HepG2 (cell line): ENCODE measurements at regions not wholly inside any gene's neighbourhood (a gene's known extent, or its start where the extent isn't known, plus 50 kb on each side); places are given as distances from the start of the nearest gene placed in this dataset.

Experiments used
- ATAC-seq: fragments of 200-7000 bp; cut with Tn5 transposase; 3 replicates; pipeline ENCODE4 v1.9.1; 2020; ENCODE audit warnings: mild to moderate bottlenecking, moderate library complexity
- BruUV-seq: library from RNA; stranded (reverse); fragments of 400-500 nt; replicated peaks from 2 replicates; lab custom pipeline; 2021; lab: Mats Ljungman, UMichigan
- CTCF ChIA-PET: fragments of 300-600 bp; formaldehyde crosslinking; extraction: SDS; loops from one replicate; lab custom pipeline; 2021; ENCODE audit warnings: low total read pairs, inconsistent platforms, low intra/inter-chr PET ratio; lab: Yijun Ruan, JAX
- POLR2A ChIA-PET: fragments of 350-600 bp; sonication (Branson Sonifier 250); formaldehyde crosslinking; loops from one replicate; lab custom pipeline; 2020; ENCODE audit warnings: antibody characterized with exemption, inconsistent platforms; lab: Yijun Ruan, JAX
- DNase-seq: peaks from one replicate; pipeline ENCODE4 v3.0.0-alpha.2; 2015; ENCODE audit warnings: low spot score
- FAIRE-seq: peaks from 3 replicates; lab custom pipeline; 2011; peaks lifted over from hg19 to GRCh38; lab: Jason Lieb, UNC
- H2AFZ ChIP-seq: one replicate; pipeline ENCODE4 v1.6.1; 2011; ENCODE audit warnings: low read length, inconsistent platforms
- H3K27ac ChIP-seq: fragments of 300-600 bp; 3 replicates; pipeline ENCODE4 v1.8.0; 2011; ENCODE audit warnings: mixed run types, mild to moderate bottlenecking, mixed read lengths, low read length, inconsistent platforms; ENCODE audit not compliant: insufficient read depth; ENCODE audit errors: extremely low read length
- H3K27me3 ChIP-seq, 2 experiments: fragments of 200-600 bp in 1 of 2; 2 replicates in 1 of 2; 3 replicates in 1 of 2; pipeline versions ENCODE4 v1.6.0 to v1.8.0; 2011; ENCODE audit warnings: low read length in 2 of 2, mild to moderate bottlenecking in 2 of 2, moderate library complexity in 2 of 2, inconsistent platforms in 1 of 2; ENCODE audit not compliant: insufficient read depth in 2 of 2, control insufficient read depth in 1 of 2
- H3K36me3 ChIP-seq, 2 experiments: fragments of 200-600 bp in 1 of 2; replicated peaks in 1 of 2; 2 replicates in 1 of 2; 3 replicates in 1 of 2; pipeline versions ENCODE4 v1.5.1 to v1.8.0; 2011; ENCODE audit warnings: low read length in 2 of 2, inconsistent platforms in 1 of 2; ENCODE audit not compliant: insufficient read depth in 2 of 2, control insufficient read depth in 1 of 2
- H3K4me1 ChIP-seq: 2 replicates; pipeline ENCODE4 v1.5.1; 2012; ENCODE audit warnings: low read length, inconsistent platforms; ENCODE audit not compliant: insufficient read depth
- H3K4me2 ChIP-seq: 2 replicates; pipeline ENCODE4 v1.6.0; 2011; ENCODE audit warnings: low read depth, low read length, inconsistent platforms
- H3K4me3 ChIP-seq, 3 experiments: fragments of 200-600 bp in 1 of 3; sonication (generic), shearing (Covaris generic) in 1 of 3; replicated peaks in 1 of 3; 2 replicates each; pipeline ENCODE4 v1.5.1; 2011 to 2016; ENCODE audit warnings: low read length in 3 of 3, inconsistent platforms in 2 of 3, low read depth in 2 of 3, mild to moderate bottlenecking in 2 of 3, control low read depth in 1 of 3, mixed read lengths in 1 of 3; ENCODE audit not compliant: insufficient read depth in 1 of 3
- H3K79me2 ChIP-seq: one replicate; pipeline ENCODE4 v1.6.1; 2011; ENCODE audit warnings: low read length, inconsistent platforms; ENCODE audit not compliant: insufficient read depth
- H3K9ac ChIP-seq: 2 replicates; pipeline ENCODE4 v1.6.0; 2011; ENCODE audit warnings: mild to moderate bottlenecking, low read depth, low read length, inconsistent platforms; ENCODE audit not compliant: insufficient read depth
- H3K9me3 ChIP-seq: 2 replicates; pipeline ENCODE4 v1.5.1; 2012; ENCODE audit warnings: mild to moderate bottlenecking, low read length
- H4K20me1 ChIP-seq: 2 replicates; pipeline ENCODE4 v1.6.0; 2011; ENCODE audit warnings: inconsistent platforms, mild to moderate bottlenecking, low read length, moderate library complexity; ENCODE audit not compliant: insufficient read depth
- ATF1 ChIP-seq: IDR thresholded peaks from 2 replicates; pipeline ENCODE4 v1.6.1; 2016; ENCODE audit warnings: mild to moderate bottlenecking, control low read depth
- CREB1 ChIP-seq, 2 experiments: fragments of 450-650 bp in 1 of 2; IDR thresholded peaks; 2 replicates each; pipeline ENCODE4 v1.6.1; 2016 to 2017; ENCODE audit warnings: control low read depth in 1 of 2, mild to moderate bottlenecking in 1 of 2, missing compliant biosample characterization in 1 of 2, missing genetic modification characterization in 1 of 2
- FOSL1 ChIP-seq: sonication (generic); formaldehyde crosslinking; IDR thresholded peaks from 2 replicates; pipeline ENCODE4 v1.9.0; 2021; ENCODE audit warnings: missing genetic modification reagents, borderline replicate concordance
- HDAC1 ChIP-seq: sonication (generic); formaldehyde crosslinking; IDR thresholded peaks from 2 replicates; pipeline ENCODE4 v1.5.1; 2020; ENCODE audit warnings: mild to moderate bottlenecking, missing genetic modification reagents
- KLF12 ChIP-seq: sonication (generic); formaldehyde crosslinking; IDR thresholded peaks from 2 replicates; pipeline ENCODE4 v1.4.0; 2020; ENCODE audit warnings: missing genetic modification reagents, borderline replicate concordance
- ZBTB40 ChIP-seq, 2 experiments: fragments of 450-650 bp in 1 of 2; sonication (generic) in 1 of 2; formaldehyde crosslinking in 1 of 2; IDR thresholded peaks; 2 replicates each; pipeline versions ENCODE4 v1.6.1 to v1.8.0; 2016 to 2022; ENCODE audit warnings: antibody characterized with exemption in 1 of 2, mild to moderate bottlenecking in 1 of 2, missing genetic modification reagents in 1 of 2
- ZNF17 ChIP-seq: sonication (generic); formaldehyde crosslinking; IDR thresholded peaks from 2 replicates; pipeline ENCODE4 v1.5.0; 2020; ENCODE audit warnings: mild to moderate bottlenecking, missing genetic modification reagents
- WGBS: methylation state at CpG from one replicate; pipeline ENCODE4 v1.1.6; 2017; ENCODE audit warnings: low lambda C conversion rate; 5-methylcytosine and 5-hydroxymethylcytosine counted together
- in situ Hi-C: cut with HindIII; loops from 2 replicates; pipeline ENCODE4 v1.10.0; 2017; ENCODE audit warnings: low pct_unique_long_range_greater_than_20kb; ENCODE audit not compliant: extremely low pct_ligation_motif_present
- intact Hi-C: fragments of 100-400 bp; cut with micrococcal nuclease; formaldehyde crosslinking; loops from one replicate; pipeline ENCODE4 v1.10.0; 2022; ENCODE audit not compliant: unreplicated experiment

- no peak for TF ChIP-seq HDAC1 (CRISPR knock-in tag)
Observed at GRCh38 chr12:131461096-131461495, 249.8 kb upstream of the SFSWAP start (continued).

- intact Hi-C loops, result no loop called here
- FAIRE-seq (no peak), DNase-seq (no peak), ATAC-seq (no peak)
- H3K4me3 ChIP-seq, result no peak overlapping the region
- no peak overlapping the region for H3K27ac ChIP-seq
- WGBS, result 5% methylated on average over 4 of the region's 4 CpGs
- POLR2A ChIA-PET, result no interaction called here
- H3K9me3 ChIP-seq, result no peaks in the 10 kb centered on the region
- CTCF ChIA-PET, result no interaction called here
- H3K4me1 ChIP-seq, result no peaks in the 10 kb centered on the region
- no peaks in the 10 kb centered on the region for H3K36me3 ChIP-seq
- H3K4me2 ChIP-seq, result no peak overlapping the region
- no peak for TF ChIP-seq ATF1
- TF ChIP-seq CREB1 (IDR thresholded peaks at IDR 0.05), result peak; percentile 20; the same call in 1 of the 2 replicates
- no peak for TF ChIP-seq CREB1 (CRISPR knock-in tag; IDR thresholded peaks at IDR 0.05)
- H3K9ac ChIP-seq, result no peak overlapping the region
- no peak overlapping the region for H2AFZ ChIP-seq
- H3K27me3 ChIP-seq, result peaks cover 5 to 24% of the 10 kb centered on the region in 2 experiments; a peak in 4 of 5 replicates
- BruUV-seq, result no TSS peak
- no peaks in the 10 kb centered on the region for H4K20me1 ChIP-seq
- in situ Hi-C loops, result loop anchor here (25.0 kb wide), 1 partner anchor 551 kb away; no protein-coding TSS in a partner anchor
- H3K79me2 ChIP-seq, result no peaks in the 10 kb centered on the region
Observed at GRCh38 chr12:131463174-131463573, 247.7 kb upstream of the SFSWAP start.

GRCh38 chr12:131464081-131464480 lies 246.8 kb upstream of the SFSWAP start:
- DNase-seq (no peak), ATAC-seq (no peak), FAIRE-seq (no peak)
- H3K9me3 ChIP-seq, result no peaks in the 10 kb centered on the region
- H3K27me3 ChIP-seq, result peaks cover 4 to 17% of the 10 kb centered on the region in 2 experiments; a peak in 4 of 5 replicates
- in situ Hi-C loops, result loop anchor here (25.0 kb wide), 1 partner anchor 552 kb away; no protein-coding TSS in a partner anchor
- ChIA-PET CTCF (no interaction called here), POLR2A (no interaction called here)
- H2AFZ ChIP-seq, result no peak overlapping the region
- no peaks in the 10 kb centered on the region for H3K79me2 ChIP-seq
- WGBS, result 0% methylated on average over 1 of the region's 1 CpG
- H3K9ac ChIP-seq, result no peak overlapping the region
- intact Hi-C loops, result no loop called here
- no peak overlapping the region for H3K4me2 ChIP-seq
- no peak overlapping the region for H3K4me3 ChIP-seq
- no TSS peak for BruUV-seq
- H3K4me1 ChIP-seq, result no peaks in the 10 kb centered on the region
- H4K20me1 ChIP-seq, result no peaks in the 10 kb centered on the region
- H3K27ac ChIP-seq, result no peak overlapping the region
- no peaks in the 10 kb centered on the region for H3K36me3 ChIP-seq
- TF ChIP-seq KLF12 (no peak), ZNF17 (CRISPR knock-in tag) (no peak), FOSL1 (CRISPR knock-in tag) (no peak), ZBTB40 (IDR thresholded peaks at IDR 0.05) (no peak), ZBTB40 (CRISPR knock-in tag; IDR thresholded peaks at IDR 0.05) (no peak)
